Endodermal cell (in vitro differentiated cells): ENCODE measurements at regions not wholly inside any gene's neighbourhood (a gene's known extent, or its start where the extent isn't known, plus 50 kb on each side); places are given as distances from the start of the nearest gene placed in this dataset.

Source experiments
- DNase-seq: peaks from one replicate; pipeline ENCODE4 v3.0.0-alpha.2; 2017
- H3K27ac ChIP-seq: 2 replicates; pipeline ENCODE4 v1.5.1; 2013; ENCODE audit warnings: mild to moderate bottlenecking, low read depth, low read length, moderate library complexity
- H3K27me3 ChIP-seq: 2 replicates; pipeline ENCODE4 v1.6.1; 2013; ENCODE audit warnings: mild to moderate bottlenecking, low read length, moderate library complexity; ENCODE audit not compliant: insufficient read depth, control insufficient read depth, poor library complexity, severe bottlenecking
- H3K36me3 ChIP-seq: 2 replicates; pipeline ENCODE4 v1.7.0; 2013; ENCODE audit warnings: mild to moderate bottlenecking, low read length, moderate library complexity; ENCODE audit not compliant: control insufficient read depth, insufficient read depth
- H3K4me1 ChIP-seq: one replicate; pipeline ENCODE4 v1.7.0; 2013; ENCODE audit warnings: low read length; ENCODE audit not compliant: control insufficient read depth, insufficient read depth
- H3K4me3 ChIP-seq: 2 replicates; pipeline ENCODE4 v1.5.1; 2013; ENCODE audit warnings: mild to moderate bottlenecking, low read length, moderate library complexity
- H3K9ac ChIP-seq: 2 replicates; pipeline ENCODE4 v1.6.1; 2013; ENCODE audit warnings: mild to moderate bottlenecking, low read length, moderate library complexity; ENCODE audit not compliant: poor library complexity, severe bottlenecking; ENCODE audit errors: extremely low read depth
- H3K9me3 ChIP-seq: 2 replicates; pipeline ENCODE4 v1.6.1; 2013; ENCODE audit warnings: mild to moderate bottlenecking, low read length, moderate library complexity; ENCODE audit not compliant: control insufficient read depth
- H3K27ac Mint-ChIP-seq: 2 replicates; pipeline ENCODE4 v1.8.0; 2020; ENCODE audit warnings: mixed read lengths
- H3K27me3 Mint-ChIP-seq: 2 replicates; pipeline ENCODE4 v1.8.0; 2021; ENCODE audit warnings: mild to moderate bottlenecking, mixed read lengths; ENCODE audit not compliant: insufficient read depth
- H3K36me3 Mint-ChIP-seq: 2 replicates; pipeline ENCODE4 v1.8.0; 2020; ENCODE audit warnings: low read depth, mixed read lengths
- H3K4me1 Mint-ChIP-seq: 2 replicates; pipeline ENCODE4 v1.8.0; 2020; ENCODE audit warnings: mixed read lengths
- H3K4me3 Mint-ChIP-seq: 2 replicates; pipeline ENCODE4 v1.8.0; 2020; ENCODE audit warnings: mild to moderate bottlenecking, moderate library complexity, mixed read lengths
- H3K9me3 Mint-ChIP-seq: 2 replicates; pipeline ENCODE4 v1.8.0; 2020; ENCODE audit warnings: mild to moderate bottlenecking, mixed read lengths
- WGBS, 2 experiments: methylation state at CpG; one replicate each; pipeline versions ENCODE4 v1.1.5 to v1.1.7; 2013; ENCODE audit warnings: missing lambda C conversion rate in 2 of 2, mixed read lengths in 1 of 2; ENCODE audit not compliant: insufficient coverage in 1 of 2, insufficient read length in 1 of 2; 5-methylcytosine and 5-hydroxymethylcytosine counted together
- TF ChIP-seq, protein P1 (sequence below): fragments of 200-600 bp; sonication (generic); conservative IDR thresholded peaks from 2 replicates; pipeline ENCODE4 v1.5.0; 2021; ENCODE audit warnings: antibody characterized with exemption, mild to moderate bottlenecking

DNA sequence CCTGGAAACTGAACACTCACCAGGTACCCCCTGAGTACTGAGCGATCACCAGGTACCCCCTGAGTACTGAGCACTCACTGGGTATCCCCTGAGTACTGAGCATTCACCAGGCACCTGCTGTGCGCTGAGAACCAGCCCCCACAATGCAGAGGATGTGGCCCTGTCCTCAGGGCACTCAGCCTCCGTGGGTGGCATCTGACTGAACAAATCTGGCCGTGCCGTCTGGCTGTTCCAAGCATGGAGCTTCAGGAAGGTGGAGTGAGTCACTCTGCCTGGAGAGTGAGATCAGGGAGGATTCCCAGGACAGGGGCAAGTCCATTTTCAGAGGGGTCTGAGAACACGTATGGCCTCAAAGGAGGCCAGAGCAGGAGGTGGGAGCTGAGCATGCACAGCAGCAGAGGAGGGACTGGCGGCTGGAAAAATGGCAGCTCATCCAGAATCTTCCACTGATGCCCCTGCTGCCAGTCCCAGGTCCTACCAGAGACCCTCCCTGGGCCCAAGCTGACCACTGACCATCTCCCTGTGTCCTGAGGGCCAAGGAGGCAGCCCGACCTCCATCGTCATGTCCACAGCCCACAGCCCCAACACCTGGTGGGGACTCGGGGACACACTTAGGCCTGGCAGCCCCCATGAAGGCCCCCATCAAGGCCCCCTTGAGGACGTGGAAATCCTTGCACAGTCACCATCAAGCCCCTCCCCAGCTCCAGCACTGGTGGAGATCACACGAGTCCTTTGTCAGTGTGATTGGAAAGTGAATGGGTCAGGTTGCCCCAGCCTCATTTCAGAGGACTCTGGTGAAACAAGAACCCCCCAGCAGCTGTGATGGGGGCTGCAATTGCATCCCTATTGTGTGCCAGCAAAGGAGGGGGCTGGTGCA is 94.1 kb downstream of the HMX1 start:
- no peaks in the 10 kb centered on the region for H3K9me3 ChIP-seq
- WGBS, 2 experiments: 81 to 97% methylated on average over 6 to 12 of the region's 12 CpGs
- no peak overlapping the region for H3K4me3 ChIP-seq
- Mint-ChIP-seq H3K4me1 (no peaks in the 10 kb centered on the region), H3K36me3 (no peaks in the 10 kb centered on the region), H3K4me3 (no peak overlapping the region), H3K27me3 (no peaks in the 10 kb centered on the region), H3K9me3 (no peaks in the 10 kb centered on the region), H3K27ac (no peak overlapping the region)
- no peaks in the 10 kb centered on the region for H3K27me3 ChIP-seq
- H3K9ac ChIP-seq: no peak overlapping the region
- H3K27ac ChIP-seq: no peak overlapping the region
- no peaks in the 10 kb centered on the region for H3K4me1 ChIP-seq
- no peak for DNase-seq
- TF ChIP-seq, protein P1, sequence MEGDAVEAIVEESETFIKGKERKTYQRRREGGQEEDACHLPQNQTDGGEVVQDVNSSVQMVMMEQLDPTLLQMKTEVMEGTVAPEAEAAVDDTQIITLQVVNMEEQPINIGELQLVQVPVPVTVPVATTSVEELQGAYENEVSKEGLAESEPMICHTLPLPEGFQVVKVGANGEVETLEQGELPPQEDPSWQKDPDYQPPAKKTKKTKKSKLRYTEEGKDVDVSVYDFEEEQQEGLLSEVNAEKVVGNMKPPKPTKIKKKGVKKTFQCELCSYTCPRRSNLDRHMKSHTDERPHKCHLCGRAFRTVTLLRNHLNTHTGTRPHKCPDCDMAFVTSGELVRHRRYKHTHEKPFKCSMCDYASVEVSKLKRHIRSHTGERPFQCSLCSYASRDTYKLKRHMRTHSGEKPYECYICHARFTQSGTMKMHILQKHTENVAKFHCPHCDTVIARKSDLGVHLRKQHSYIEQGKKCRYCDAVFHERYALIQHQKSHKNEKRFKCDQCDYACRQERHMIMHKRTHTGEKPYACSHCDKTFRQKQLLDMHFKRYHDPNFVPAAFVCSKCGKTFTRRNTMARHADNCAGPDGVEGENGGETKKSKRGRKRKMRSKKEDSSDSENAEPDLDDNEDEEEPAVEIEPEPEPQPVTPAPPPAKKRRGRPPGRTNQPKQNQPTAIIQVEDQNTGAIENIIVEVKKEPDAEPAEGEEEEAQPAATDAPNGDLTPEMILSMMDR: peak; percentile 20
- H3K36me3 ChIP-seq: no peaks in the 10 kb centered on the region

DNA sequence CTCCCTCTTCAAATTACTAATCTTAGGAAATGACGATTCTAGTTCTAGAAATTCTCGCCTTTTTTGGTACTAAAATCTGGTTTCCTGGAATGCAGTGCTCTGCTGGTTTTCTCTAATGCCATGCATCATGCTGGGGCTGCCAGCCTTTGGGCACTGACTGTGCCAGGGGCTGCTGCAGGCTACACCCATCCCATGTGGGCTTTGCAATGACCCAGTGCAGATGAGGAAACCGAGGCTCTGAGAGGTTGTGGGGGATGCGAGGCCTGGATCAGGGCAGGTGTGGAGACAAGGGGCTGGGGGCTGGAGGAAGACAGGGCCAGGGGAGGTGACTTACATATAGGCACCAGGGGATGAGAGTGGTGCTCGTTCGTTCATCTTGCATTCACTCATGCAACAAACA is 95.3 kb downstream of the HMX1 start:
- Histone ChIP-seq H3K9me3 (no peaks in the 10 kb centered on the region), H3K4me3 (no peak overlapping the region), H3K9ac (no peak overlapping the region), H3K4me1 (no peaks in the 10 kb centered on the region), H3K27me3 (no peaks in the 10 kb centered on the region), H3K27ac (no peak overlapping the region), H3K36me3 (no peaks in the 10 kb centered on the region)
- no peaks in the 10 kb centered on the region for H3K9me3 Mint-ChIP-seq
- WGBS, 2 experiments: 90% methylated on average over 4 to 6 of the region's 6 CpGs
- no peaks in the 10 kb centered on the region for H3K36me3 Mint-ChIP-seq
- no peak overlapping the region for H3K4me3 Mint-ChIP-seq
- peaks cover 2% of the 10 kb centered on the region for H3K4me1 Mint-ChIP-seq
- no peaks in the 10 kb centered on the region for H3K27me3 Mint-ChIP-seq
- TF ChIP-seq, protein P1: no peak
- H3K27ac Mint-ChIP-seq: no peak overlapping the region
- no peak for DNase-seq

- peaks cover 2% of the 10 kb centered on the region for H3K4me1 Mint-ChIP-seq
- H3K27me3 Mint-ChIP-seq: no peaks in the 10 kb centered on the region
- H3K4me3 Mint-ChIP-seq: no peak overlapping the region
- H3K9ac ChIP-seq: no peak overlapping the region
- TF ChIP-seq, protein P1: no peak
- H3K27me3 ChIP-seq: no peaks in the 10 kb centered on the region
- no peaks in the 10 kb centered on the region for H3K4me1 ChIP-seq
- H3K4me3 ChIP-seq: no peak overlapping the region
- peak; percentile 30 for DNase-seq
- no peaks in the 10 kb centered on the region for H3K9me3 ChIP-seq
- no peaks in the 10 kb centered on the region for H3K9me3 Mint-ChIP-seq
- H3K27ac Mint-ChIP-seq: no peak overlapping the region
- no peaks in the 10 kb centered on the region for H3K36me3 ChIP-seq
- no peak overlapping the region for H3K27ac ChIP-seq
- WGBS, 2 experiments: 89 to 94% methylated on average over 9 to 21 of the region's 21 CpGs
- H3K36me3 Mint-ChIP-seq: no peaks in the 10 kb centered on the region
Measured at GRCh38 chr4:8775751-8776355, 95.8 kb downstream of the HMX1 start.
